GM13977 (cell line): ENCODE measurements at regions not wholly inside any gene's neighbourhood (a gene's known extent, or its start where the extent isn't known, plus 50 kb on each side); places are given as distances from the start of the nearest gene placed in this dataset.

ENCODE experiments used
- DNase-seq: peaks from one replicate; pipeline ENCODE4 v3.0.0; 2012; ENCODE audit warnings: low spot score
- CTCF ChIP-seq: IDR thresholded peaks from 2 replicates; pipeline ENCODE4 v1.5.1; 2012; ENCODE audit warnings: mild to moderate bottlenecking, control low read depth; ENCODE audit not compliant: insufficient read depth; ENCODE audit errors: extremely low read depth, missing control alignments
- in situ Hi-C: fragments of 300-500 bp; cut with MboI; formaldehyde crosslinking; loops from one replicate; pipeline ENCODE4 v1.12.0; 2022; ENCODE audit warnings: low sequenced_read_pairs, low pct_unique_long_range_greater_than_20kb, mixed read lengths, inconsistent platforms; ENCODE audit not compliant: unreplicated experiment

- in situ Hi-C loops: no loop called here
- no peak for DNase-seq
- TF ChIP-seq CTCF: no peak
Observed at GRCh38 chr13:74464670-74465069, 330.5 kb upstream of the KLF12 start.

GRCh38 chr13:74461011-74461410, 326.8 kb upstream of the KLF12 start:
- DNase-seq: no peak
- no peak for TF ChIP-seq CTCF
- in situ Hi-C loops: no loop called here

- TF ChIP-seq CTCF: no peak
- no peak for DNase-seq
- in situ Hi-C loops: no loop called here
Observed at GRCh38 chr13:74452881-74453280, 318.7 kb upstream of the KLF12 start.

GRCh38 chr13:74452176-74452575, 318.0 kb upstream of the KLF12 start:
- TF ChIP-seq CTCF: no peak
- in situ Hi-C loops: no loop called here
- no peak for DNase-seq

GRCh38 chr13:74450964-74451363, 316.8 kb upstream of the KLF12 start:
- no peak for TF ChIP-seq CTCF
- no peak for DNase-seq
- in situ Hi-C loops: no loop called here

GRCh38 chr13:74450525-74450845, 316.3 kb upstream of the KLF12 start:
- in situ Hi-C loops: no loop called here
- no peak for TF ChIP-seq CTCF
- no peak for DNase-seq
